GM12892 (cell line): ENCODE measurements at regions not wholly inside any gene's neighbourhood (a gene's known extent, or its start where the extent isn't known, plus 50 kb on each side); places are given as distances from the start of the nearest gene placed in this dataset.
"Not testable (repeated sequence)": the region's sequence is repeated elsewhere in the genome, so short reads cannot be mapped to it uniquely, and the experiment has no call there.

ENCODE experiments used
- DNase-seq: peaks from one replicate; pipeline ENCODE4 v3.0.0; 2011; ENCODE audit not compliant: insufficient read length
- FAIRE-seq: peaks from 2 replicates; lab custom pipeline; 2011; peaks lifted over from hg19 to GRCh38; lab: Jason Lieb, UNC
- POLR2A ChIP-seq: IDR thresholded peaks from 2 replicates; pipeline ENCODE4 v1.6.1; 2011; ENCODE audit warnings: low read depth, low read length, control low read depth
- POLR2AphosphoS5 ChIP-seq: IDR thresholded peaks from 2 replicates; pipeline ENCODE4 v1.6.1; 2011; ENCODE audit warnings: low read depth, low read length, control low read depth
- TAF1 ChIP-seq: IDR thresholded peaks from 2 replicates; pipeline ENCODE4 v1.6.1; 2011; ENCODE audit warnings: low read depth, mild to moderate bottlenecking, control low read depth, low read length, borderline replicate concordance

- TF ChIP-seq TAF1 (no peak), POLR2A (no peak), POLR2AphosphoS5 (no peak)
- FAIRE-seq (no peak), DNase-seq (no peak)
These were observed 383.3 kb downstream of the ALG10 start for GRCh38 chr12:34405286-34406227.

DNA sequence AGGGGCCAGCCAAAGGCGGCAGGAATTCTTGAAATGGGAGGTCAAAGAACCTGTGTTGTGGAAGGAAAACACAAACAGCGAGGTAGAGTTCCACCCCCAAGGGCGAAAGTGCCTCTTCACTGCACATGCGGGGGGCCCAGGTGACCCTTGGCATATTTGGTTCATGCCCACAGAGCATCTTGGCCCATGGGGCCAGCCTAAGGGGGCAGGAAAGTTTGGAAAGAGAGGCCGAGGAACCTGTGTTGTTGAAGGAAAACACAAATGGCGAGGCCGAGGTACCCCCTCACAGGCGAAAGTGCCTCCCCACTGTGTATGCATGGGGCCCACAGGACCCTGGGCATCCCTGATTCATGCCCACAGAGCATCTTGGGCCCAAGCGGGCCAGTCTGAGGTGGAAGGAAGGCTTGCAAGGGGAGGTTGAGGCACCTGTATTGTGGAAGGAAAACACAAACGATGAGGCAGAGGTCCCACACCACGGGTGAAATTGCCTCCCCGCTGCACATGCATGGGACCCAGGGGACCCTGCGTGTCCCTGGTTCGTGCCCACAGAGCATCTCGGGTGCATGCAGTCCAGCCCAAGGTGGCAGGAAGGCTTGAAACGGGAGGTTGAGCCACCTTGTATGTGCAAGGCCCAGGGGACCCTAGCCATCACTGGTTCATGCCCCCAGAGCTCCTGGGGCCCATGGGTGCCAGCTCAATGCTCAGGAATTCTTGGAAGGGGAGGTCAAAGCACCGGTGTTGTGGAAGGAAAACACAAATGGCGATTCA, 384.1 kb downstream of the ALG10 start:
- no peak for DNase-seq
- no peak for TF ChIP-seq POLR2AphosphoS5
- TF ChIP-seq POLR2A: no peak
- no peak for TF ChIP-seq TAF1
- FAIRE-seq: no peak

GRCh38 chr12:34406996-34407300, 384.7 kb downstream of the ALG10 start:
- no peak for FAIRE-seq
- TF ChIP-seq POLR2AphosphoS5: no peak
- TF ChIP-seq TAF1: no peak
- TF ChIP-seq POLR2A: no peak
- no peak for DNase-seq

DNA sequence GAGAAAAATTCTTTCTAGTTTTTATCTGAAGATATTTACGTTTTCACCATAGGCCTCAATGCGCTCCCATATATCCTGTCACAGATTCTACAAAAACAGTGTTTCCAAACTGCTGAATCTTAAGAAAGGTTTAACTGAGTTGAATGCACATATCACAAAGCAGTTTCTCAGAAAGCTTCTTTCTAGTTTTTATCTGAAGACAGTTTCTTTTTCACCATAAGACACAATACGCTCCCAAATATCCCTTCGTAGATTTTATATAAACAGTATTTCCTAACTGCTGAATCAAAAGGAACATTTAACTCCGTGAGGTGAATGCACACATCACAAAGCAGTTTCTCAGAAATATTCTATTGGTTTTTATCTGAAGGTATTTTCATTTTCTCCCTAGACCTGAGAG, 385.5 kb downstream of the ALG10 start:
- no peak for FAIRE-seq
- DNase-seq: no peak
- TF ChIP-seq POLR2AphosphoS5: no peak
- TF ChIP-seq TAF1: no peak
- TF ChIP-seq POLR2A: no peak

- FAIRE-seq, DNase-seq: not testable (repeated sequence)
These were observed 409.2 kb downstream of the ALG10 start for GRCh38 chr12:34431509-34431908.
